HEK293 (cell line): ENCODE measurements at regions not wholly inside any gene's neighbourhood (a gene's known extent, or its start where the extent isn't known, plus 50 kb on each side); places are given as distances from the start of the nearest gene placed in this dataset.

Experiments used
- CTCF ChIA-PET: fragments of 350-600 bp; formaldehyde crosslinking; extraction: SDS; loops from one replicate; lab custom pipeline; 2021; ENCODE audit warnings: antibody characterized with exemption; lab: Yijun Ruan, JAX
- POLR2A ChIA-PET: fragments of 300-600 bp; formaldehyde crosslinking; extraction: SDS; loops from one replicate; lab custom pipeline; 2020; ENCODE audit warnings: antibody characterized with exemption, inconsistent platforms; lab: Yijun Ruan, JAX
- H3K27ac ChIP-seq: fragments of 200-500 bp; sonication (Bioruptor generic); 2 replicates; pipeline ENCODE4 v1.5.1; 2014; ENCODE audit warnings: low read depth, low read length, control low read depth, inconsistent platforms; ENCODE audit errors: extremely low read depth
- H3K36me3 ChIP-seq, 2 experiments: fragments of 200-500 bp in 1 of 2; sonication (Bioruptor generic) in 1 of 2; 1 replicate in 1 of 2; 2 replicates in 1 of 2; pipeline ENCODE4 v1.5.1; 2014 to 2017; ENCODE audit warnings: inconsistent platforms in 2 of 2, low read length in 2 of 2; ENCODE audit not compliant: control insufficient read depth in 2 of 2, insufficient read depth in 1 of 2
- H3K4me1 ChIP-seq: fragments of 200-500 bp; sonication (Bioruptor generic); 2 replicates; pipeline ENCODE4 v1.5.1; 2014; ENCODE audit warnings: mild to moderate bottlenecking, low read length, inconsistent platforms; ENCODE audit not compliant: control insufficient read depth, insufficient read depth
- H3K4me3 ChIP-seq: 2 replicates; pipeline ENCODE4 v1.5.1; 2011; ENCODE audit warnings: low read depth, mild to moderate bottlenecking, control low read depth, low read length, moderate library complexity
- H3K9me3 ChIP-seq: fragments of 200-500 bp; sonication (Bioruptor generic); 2 replicates; pipeline ENCODE4 v1.5.1; 2014; ENCODE audit warnings: low read depth, low read length, inconsistent platforms; ENCODE audit not compliant: control insufficient read depth, insufficient read depth
- GLI4 ChIP-seq: fragments of 450-650 bp; formaldehyde crosslinking; IDR thresholded peaks from 2 replicates; pipeline ENCODE4 v1.5.1; 2016; ENCODE audit warnings: missing biosample characterization, missing genetic modification characterization
- HIC1 ChIP-seq: fragments of 450-650 bp; formaldehyde crosslinking; IDR thresholded peaks from 2 replicates; pipeline ENCODE4 v1.5.1; 2016; ENCODE audit warnings: missing biosample characterization, missing genetic modification characterization
- HOXD13 ChIP-seq: sonication (generic); formaldehyde crosslinking; IDR thresholded peaks from 2 replicates; pipeline ENCODE4 v1.8.0; 2022; ENCODE audit warnings: missing genetic modification reagents, borderline replicate concordance
- IKZF3 ChIP-seq: fragments of 450-650 bp; IDR thresholded peaks from 2 replicates; pipeline ENCODE4 v1.5.0; 2018; ENCODE audit warnings: missing biosample characterization, mild to moderate bottlenecking, missing genetic modification characterization, moderate library complexity
- MZF1 ChIP-seq: fragments of 450-650 bp; formaldehyde crosslinking; IDR thresholded peaks from 2 replicates; pipeline ENCODE4 v1.5.1; 2017; ENCODE audit warnings: missing biosample characterization, missing genetic modification characterization, borderline replicate concordance
- PATZ1 ChIP-seq: fragments of 450-650 bp; formaldehyde crosslinking; IDR thresholded peaks from 2 replicates; pipeline ENCODE4 v1.5.1; 2016; ENCODE audit warnings: missing biosample characterization, missing genetic modification characterization
- SP2 ChIP-seq: fragments of 450-650 bp; formaldehyde crosslinking; IDR thresholded peaks from 2 replicates; pipeline ENCODE4 v1.5.1; 2016; ENCODE audit warnings: missing biosample characterization, missing genetic modification characterization
- ZBTB1 ChIP-seq: fragments of 450-650 bp; formaldehyde crosslinking; IDR thresholded peaks from 2 replicates; pipeline ENCODE4 v1.5.1; 2016; ENCODE audit warnings: missing biosample characterization, missing genetic modification characterization
- ZBTB44 ChIP-seq: fragments of 450-650 bp; IDR thresholded peaks from 2 replicates; pipeline ENCODE4 v1.5.1; 2018; ENCODE audit warnings: missing biosample characterization, mild to moderate bottlenecking, missing genetic modification characterization
- ZFP3 ChIP-seq: fragments of 450-650 bp; formaldehyde crosslinking; IDR thresholded peaks from 2 replicates; pipeline ENCODE4 v1.5.1; 2016; ENCODE audit warnings: low read depth, missing biosample characterization, missing genetic modification characterization
- ZNF112 ChIP-seq: fragments of 450-650 bp; formaldehyde crosslinking; IDR thresholded peaks from 2 replicates; pipeline ENCODE4 v1.5.0; 2017; ENCODE audit warnings: missing biosample characterization, missing genetic modification characterization
- ZNF2 ChIP-seq: fragments of 450-650 bp; formaldehyde crosslinking; IDR thresholded peaks from 2 replicates; pipeline ENCODE4 v1.5.1; 2016; ENCODE audit warnings: missing biosample characterization, missing genetic modification characterization
- ZNF311 ChIP-seq: fragments of 450-650 bp; formaldehyde crosslinking; IDR thresholded peaks from 2 replicates; pipeline ENCODE4 v1.5.1; 2017; ENCODE audit warnings: missing biosample characterization, missing genetic modification characterization, borderline replicate concordance
- ZNF341 ChIP-seq: fragments of 450-650 bp; formaldehyde crosslinking; IDR thresholded peaks from 2 replicates; pipeline ENCODE4; 2016; ENCODE audit warnings: low read depth, missing biosample characterization, missing genetic modification characterization
- ZNF354C ChIP-seq: fragments of 450-650 bp; formaldehyde crosslinking; IDR thresholded peaks from 2 replicates; pipeline ENCODE4 v1.5.1; 2016; ENCODE audit warnings: missing biosample characterization, missing genetic modification characterization, low read depth, borderline replicate concordance
- ZNF423 ChIP-seq: fragments of 450-650 bp; formaldehyde crosslinking; IDR thresholded peaks from 2 replicates; pipeline ENCODE4 v1.5.1; 2016; ENCODE audit warnings: missing biosample characterization, missing genetic modification characterization
- ZNF48 ChIP-seq: fragments of 450-650 bp; formaldehyde crosslinking; IDR thresholded peaks from 2 replicates; pipeline ENCODE4 v1.5.1; 2016; ENCODE audit warnings: missing biosample characterization, missing genetic modification characterization
- ZNF501 ChIP-seq: fragments of 450-650 bp; formaldehyde crosslinking; IDR thresholded peaks from 2 replicates; pipeline ENCODE4 v1.5.1; 2016; ENCODE audit warnings: missing biosample characterization, missing genetic modification characterization
- ZNF518A ChIP-seq: fragments of 450-650 bp; formaldehyde crosslinking; conservative IDR thresholded peaks from 2 replicates; pipeline ENCODE4 v1.5.1; 2016; ENCODE audit warnings: low read depth, missing biosample characterization, missing genetic modification characterization
- ZNF529 ChIP-seq: fragments of 450-650 bp; formaldehyde crosslinking; IDR thresholded peaks from 2 replicates; pipeline ENCODE4 v1.5.1; 2017; ENCODE audit warnings: missing genetic modification characterization, missing biosample characterization; ENCODE audit not compliant: insufficient replicate concordance
- ZNF558 ChIP-seq: fragments of 450-650 bp; formaldehyde crosslinking; IDR thresholded peaks from 2 replicates; pipeline ENCODE4 v1.5.1; 2016; ENCODE audit warnings: missing biosample characterization, missing genetic modification characterization
- ZNF785 ChIP-seq: fragments of 450-650 bp; formaldehyde crosslinking; IDR thresholded peaks from 2 replicates; pipeline ENCODE4 v1.5.1; 2016; ENCODE audit warnings: missing biosample characterization, missing genetic modification characterization
- ZNF830 ChIP-seq: fragments of 450-650 bp; IDR thresholded peaks from 2 replicates; pipeline ENCODE4 v1.5.0; 2018; ENCODE audit warnings: missing biosample characterization, missing genetic modification characterization, low read depth, mild to moderate bottlenecking, moderate library complexity

- no peak for TF ChIP-seq ZNF2 (tag by site-specific recombination)
- TF ChIP-seq, all 188 proteins: peak for 0
These were observed 431.0 kb upstream of the TMPO start (continued) for GRCh38 chr12:98084391-98084790.

GRCh38 chr12:98085046-98085755 is 430.2 kb upstream of the TMPO start:
- Histone ChIP-seq H3K9me3 (no peaks in the 10 kb centered on the region), H3K4me1 (no peaks in the 10 kb centered on the region), H3K36me3 (no peaks in the 10 kb centered on the region), H3K27ac (no peak overlapping the region), H3K4me3 (no peak overlapping the region)
- ChIA-PET CTCF (no interaction called here), POLR2A (no interaction called here)
- TF ChIP-seq ZNF341 (tag by site-specific recombination), result no peak
- no peak for TF ChIP-seq IKZF3 (tag by site-specific recombination)
- no peak for TF ChIP-seq SP2 (tag by site-specific recombination)
- TF ChIP-seq MZF1 (tag by site-specific recombination), result no peak
- no peak for TF ChIP-seq ZNF48
- no peak for TF ChIP-seq ZNF112
- no peak for TF ChIP-seq HIC1 (tag by site-specific recombination)
- no peak for TF ChIP-seq ZNF354C (tag by site-specific recombination)
- no peak for TF ChIP-seq ZNF558 (tag by site-specific recombination)
- TF ChIP-seq GLI4, result no peak
- TF ChIP-seq ZNF830 (tag by site-specific recombination), result no peak
- no peak for TF ChIP-seq ZNF529 (tag by site-specific recombination)
- no peak for TF ChIP-seq PATZ1
- TF ChIP-seq ZBTB1 (tag by site-specific recombination), result no peak
- no peak for TF ChIP-seq ZBTB44 (tag by site-specific recombination)
- no peak for TF ChIP-seq ZFP3
- TF ChIP-seq ZNF785 (tag by site-specific recombination), result no peak
- TF ChIP-seq ZNF423 (tag by site-specific recombination), result no peak

- ChIA-PET POLR2A (no interaction called here), CTCF (no interaction called here)
- no peak overlapping the region for H3K4me3 ChIP-seq
- H3K27ac ChIP-seq, result no peak overlapping the region
- H3K36me3 ChIP-seq, result no peaks in the 10 kb centered on the region
- H3K4me1 ChIP-seq, result no peaks in the 10 kb centered on the region
- no peaks in the 10 kb centered on the region for H3K9me3 ChIP-seq
- TF ChIP-seq ZNF501 (tag by site-specific recombination) (no peak), ZNF518A (tag by site-specific recombination) (no peak), ZNF311 (tag by site-specific recombination) (no peak), HOXD13 (no peak)
These were observed 424.7 kb upstream of the TMPO start for GRCh38 chr12:98090731-98091130.
